Spleen (tissue), 7 donors: ENCODE measurements at regions not wholly inside any gene's neighbourhood (a gene's known extent, or its start where the extent isn't known, plus 50 kb on each side); places are given as distances from the start of the nearest gene placed in this dataset.

Experiments
- CTCF ChIP-seq, 11 experiments: fragments of 200-600 bp in 7 of 11; fragments of 450-650 bp in 4 of 11; sonication (generic) in 4 of 11; IDR thresholded peaks in 8 of 11; conservative IDR thresholded peaks in 3 of 11; 1 replicate in 7 of 11; 2 replicates in 4 of 11; pipeline versions ENCODE4 v1.4.0 to v1.8.0; 2016 to 2021; ENCODE audit warnings: antibody characterized with exemption in 11 of 11, inconsistent platforms in 4 of 11, mild to moderate bottlenecking in 1 of 11
- POLR2A ChIP-seq, 3 donors: fragments of 450-650 bp; IDR thresholded peaks; one replicate each; pipeline ENCODE4 v1.5.1; 2017; ENCODE audit warnings: antibody characterized with exemption in 3 of 3, mild to moderate bottlenecking in 1 of 3
- POLR2AphosphoS5 ChIP-seq, 3 donors: sonication (generic); formaldehyde crosslinking; IDR thresholded peaks; one replicate each; pipeline ENCODE4 v1.5.1; 2017; ENCODE audit warnings: antibody characterized with exemption in 3 of 3
- donor health status: DM: no; HTN: no; CAD: no; lungs with moderate emphysema.
- donor health status: DM: no; HTN: no; CAD: no.
- donor health status: DM: no; HTN: no; CAD: no.

DNA sequence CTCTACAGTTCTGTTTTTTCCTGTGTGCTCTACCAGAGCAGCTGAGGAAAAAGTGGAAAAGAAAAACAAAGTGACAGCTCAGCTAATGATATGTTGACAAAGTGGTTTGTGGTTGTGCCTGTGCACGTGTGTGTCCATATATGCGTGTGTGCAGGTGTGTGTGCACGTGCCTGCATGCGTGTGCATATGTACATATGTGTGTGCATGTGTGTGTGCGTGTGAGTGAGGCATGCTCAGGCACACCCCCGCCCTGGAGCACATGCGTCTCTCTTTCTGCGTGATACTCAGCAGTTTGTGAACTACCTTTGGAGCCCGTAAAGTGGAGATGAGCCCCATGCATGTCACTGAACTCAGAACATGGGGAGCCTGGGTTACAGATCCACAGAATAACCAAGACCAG is 84.5 kb upstream of the GPR26 start:
- no peak for TF ChIP-seq CTCF (IDR thresholded peaks at IDR 0.05 in 8 of 11, conservative IDR thresholded peaks at IDR 0.05 in 3 of 11)
- TF ChIP-seq POLR2A (IDR thresholded peaks at IDR 0.05), result no peak
- TF ChIP-seq POLR2AphosphoS5 (IDR thresholded peaks at IDR 0.05), result no peak
